ENCODE measurements at regions not wholly inside any gene's neighbourhood (a gene's known extent, or its start where the extent isn't known, plus 50 kb on each side); places are given as distances from the start of the nearest gene placed in this dataset.

DNA sequence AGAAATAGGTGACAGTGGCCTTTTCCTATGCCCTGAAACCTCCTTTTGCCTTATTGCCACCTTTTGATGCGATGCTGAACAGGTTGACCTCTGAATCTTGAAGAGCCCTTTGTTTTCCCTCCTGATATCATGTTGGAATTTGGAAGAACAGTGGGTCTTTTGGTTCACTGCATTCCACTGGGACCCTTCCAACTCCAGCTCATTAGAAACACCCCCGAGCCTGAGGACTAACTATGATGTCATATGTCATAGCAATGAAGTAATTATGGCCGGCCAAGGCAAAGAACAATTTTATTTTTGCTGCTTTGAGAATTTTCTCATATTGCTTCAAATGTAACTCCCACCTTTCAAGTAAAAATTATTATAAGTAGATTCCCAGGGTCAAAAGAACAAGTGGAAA is 353.4 kb upstream of the JAG1 start:
- no peak for DNase-seq (ENCODE audit: low read depth, low spot score)
- no peak overlapping the region for H3K4me3 ChIP-seq (ENCODE audit: low read depth, low read length)
- TF ChIP-seq, protein P1, sequence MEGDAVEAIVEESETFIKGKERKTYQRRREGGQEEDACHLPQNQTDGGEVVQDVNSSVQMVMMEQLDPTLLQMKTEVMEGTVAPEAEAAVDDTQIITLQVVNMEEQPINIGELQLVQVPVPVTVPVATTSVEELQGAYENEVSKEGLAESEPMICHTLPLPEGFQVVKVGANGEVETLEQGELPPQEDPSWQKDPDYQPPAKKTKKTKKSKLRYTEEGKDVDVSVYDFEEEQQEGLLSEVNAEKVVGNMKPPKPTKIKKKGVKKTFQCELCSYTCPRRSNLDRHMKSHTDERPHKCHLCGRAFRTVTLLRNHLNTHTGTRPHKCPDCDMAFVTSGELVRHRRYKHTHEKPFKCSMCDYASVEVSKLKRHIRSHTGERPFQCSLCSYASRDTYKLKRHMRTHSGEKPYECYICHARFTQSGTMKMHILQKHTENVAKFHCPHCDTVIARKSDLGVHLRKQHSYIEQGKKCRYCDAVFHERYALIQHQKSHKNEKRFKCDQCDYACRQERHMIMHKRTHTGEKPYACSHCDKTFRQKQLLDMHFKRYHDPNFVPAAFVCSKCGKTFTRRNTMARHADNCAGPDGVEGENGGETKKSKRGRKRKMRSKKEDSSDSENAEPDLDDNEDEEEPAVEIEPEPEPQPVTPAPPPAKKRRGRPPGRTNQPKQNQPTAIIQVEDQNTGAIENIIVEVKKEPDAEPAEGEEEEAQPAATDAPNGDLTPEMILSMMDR (IDR thresholded peaks at IDR 0.05; ENCODE audit: low read depth, low read length) = no peak
- in situ Hi-C loops (cut with HindIII; ENCODE audit: low sequenced_read_pairs) = no loop called here

DNA sequence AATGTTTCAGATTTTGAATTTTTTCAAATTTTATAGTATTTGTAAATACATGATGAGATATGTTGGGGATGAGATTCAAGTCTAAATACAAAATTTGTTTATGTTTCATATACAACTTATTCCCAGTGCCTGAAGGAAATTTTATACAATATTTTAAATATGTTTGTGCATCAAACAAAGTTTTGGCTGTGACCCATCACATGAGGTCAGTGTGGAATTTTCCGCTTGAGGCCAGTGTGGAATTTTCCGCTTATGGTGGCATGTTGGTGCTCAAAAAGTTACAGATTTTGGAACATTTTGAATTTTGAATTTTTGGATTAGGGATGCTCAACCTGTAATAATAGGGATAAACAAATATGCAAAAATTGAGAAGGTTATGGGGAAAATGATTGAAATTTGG is 356.6 kb upstream of the JAG1 start:
- in situ Hi-C loops (cut with HindIII; ENCODE audit: low sequenced_read_pairs) = no loop called here
- no peak overlapping the region for H3K4me3 ChIP-seq (ENCODE audit: low read depth, low read length)
- TF ChIP-seq, protein P1 (IDR thresholded peaks at IDR 0.05; ENCODE audit: low read depth, low read length) = no peak
- DNase-seq (ENCODE audit: low read depth, low spot score) = no peak

DNA sequence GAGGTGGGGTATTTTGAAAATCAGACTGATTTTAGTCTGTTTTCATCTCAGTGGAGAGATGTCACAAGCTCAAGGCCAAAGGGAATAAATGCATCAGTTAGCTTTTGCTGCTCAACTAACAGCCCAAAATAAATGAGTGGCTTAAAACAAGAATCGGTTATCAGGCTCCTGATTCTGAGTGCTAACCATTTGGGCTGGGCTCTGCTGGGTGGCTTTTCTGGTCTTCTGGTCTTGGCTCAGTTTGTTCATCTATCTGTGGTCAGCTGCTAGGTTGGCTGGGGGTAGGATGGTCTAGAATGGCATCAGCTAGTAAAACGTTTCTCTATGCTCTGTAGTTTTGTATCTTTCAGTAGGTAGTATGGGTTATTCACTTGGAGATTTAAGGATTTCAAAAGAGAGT is 357.5 kb upstream of the JAG1 start:
- no peak overlapping the region for H3K4me3 ChIP-seq (ENCODE audit: low read depth, low read length)
- TF ChIP-seq, protein P1 (IDR thresholded peaks at IDR 0.05; ENCODE audit: low read depth, low read length) = no peak
- in situ Hi-C loops (cut with HindIII; ENCODE audit: low sequenced_read_pairs) = no loop called here
- no peak for DNase-seq (ENCODE audit: low read depth, low spot score)

GRCh38 chr20:11032611-11033010 is 358.8 kb upstream of the JAG1 start:
- no peak for DNase-seq (ENCODE audit: low read depth, low spot score)
- TF ChIP-seq, protein P1 (IDR thresholded peaks at IDR 0.05; ENCODE audit: low read depth, low read length) = no peak
- no peak overlapping the region for H3K4me3 ChIP-seq (ENCODE audit: low read depth, low read length)
- in situ Hi-C loops (cut with HindIII; ENCODE audit: low sequenced_read_pairs) = no loop called here

- TF ChIP-seq, protein P1 (IDR thresholded peaks at IDR 0.05; ENCODE audit: low read depth, low read length) = no peak
- in situ Hi-C loops (cut with HindIII; ENCODE audit: low sequenced_read_pairs) = no loop called here
- H3K4me3 ChIP-seq (ENCODE audit: low read depth, low read length) = no peak overlapping the region
- no peak for DNase-seq (ENCODE audit: low read depth, low spot score)
Observed at GRCh38 chr20:11034025-11034424, 360.2 kb upstream of the JAG1 start.

GRCh38 chr20:11035211-11035610 is 361.4 kb upstream of the JAG1 start:
- TF ChIP-seq, protein P1 (IDR thresholded peaks at IDR 0.05; ENCODE audit: low read depth, low read length) = no peak
- in situ Hi-C loops (cut with HindIII; ENCODE audit: low sequenced_read_pairs) = no loop called here
- DNase-seq (ENCODE audit: low read depth, low spot score) = no peak
- H3K4me3 ChIP-seq (ENCODE audit: low read depth, low read length) = no peak overlapping the region

DNA sequence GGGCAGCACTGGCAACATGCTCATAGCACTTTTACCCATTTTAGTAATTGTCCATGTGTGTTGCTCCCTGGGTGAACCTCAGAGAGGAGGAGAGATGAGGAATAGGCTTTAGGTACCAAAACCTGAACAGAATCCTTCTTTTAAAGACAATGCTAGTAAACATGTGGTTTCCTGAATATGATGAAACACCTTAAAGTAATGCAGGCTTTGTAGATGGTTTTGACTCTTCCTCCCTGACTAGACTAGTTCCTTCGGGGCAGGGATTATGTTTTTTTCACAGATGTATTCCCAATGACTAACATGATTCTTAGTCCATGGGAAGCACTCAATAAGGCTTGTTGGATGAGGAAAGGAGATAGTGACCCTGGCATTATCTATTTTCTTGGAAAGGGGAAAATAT is 367.6 kb upstream of the JAG1 start:
- no peak overlapping the region for H3K4me3 ChIP-seq (ENCODE audit: low read depth, low read length)
- TF ChIP-seq, protein P1 (IDR thresholded peaks at IDR 0.05; ENCODE audit: low read depth, low read length) = no peak
- in situ Hi-C loops (cut with HindIII; ENCODE audit: low sequenced_read_pairs) = no loop called here
- no peak for DNase-seq (ENCODE audit: low read depth, low spot score)

Measured in astrocyte of the spinal cord (primary cell).